ENCODE measurements at regions not wholly inside any gene's neighbourhood (a gene's known extent, or its start where the extent isn't known, plus 50 kb on each side); places are given as distances from the start of the nearest gene placed in this dataset.
"Not testable (repeated sequence)": the region's sequence is repeated elsewhere in the genome, so short reads cannot be mapped to it uniquely, and the experiment has no call there.

GRCh38 chr1:120298487-120298886, 116.3 kb upstream of the NBPF8 start:
- H3K4me1 Mint-ChIP-seq (ENCODE audit: low read depth); CTCF ChIA-PET; H3K9me3 Mint-ChIP-seq; DNase-seq; H3K27me3 Mint-ChIP-seq (ENCODE audit: low read depth); H3K27ac Mint-ChIP-seq; intact Hi-C loops (cut with micrococcal nuclease); H3K4me3 Mint-ChIP-seq; H3K36me3 Mint-ChIP-seq (ENCODE audit: low read depth): not testable (repeated sequence)

- H3K36me3 Mint-ChIP-seq (ENCODE audit: low read depth); H3K4me3 Mint-ChIP-seq; DNase-seq; H3K27me3 Mint-ChIP-seq (ENCODE audit: low read depth); intact Hi-C loops (cut with micrococcal nuclease); CTCF ChIA-PET; H3K27ac Mint-ChIP-seq; H3K4me1 Mint-ChIP-seq (ENCODE audit: low read depth); H3K9me3 Mint-ChIP-seq: not testable (repeated sequence)
Observed at GRCh38 chr1:120297345-120297953, 117.4 kb upstream of the NBPF8 start.

- H3K4me1 Mint-ChIP-seq (ENCODE audit: low read depth); H3K27ac Mint-ChIP-seq; intact Hi-C loops (cut with micrococcal nuclease); H3K4me3 Mint-ChIP-seq; CTCF ChIA-PET; H3K36me3 Mint-ChIP-seq (ENCODE audit: low read depth); H3K9me3 Mint-ChIP-seq; H3K27me3 Mint-ChIP-seq (ENCODE audit: low read depth); DNase-seq: not testable (repeated sequence)
Observed at GRCh38 chr1:120290105-120290504, 113.8 kb upstream of the SEC22B start.

GRCh38 chr1:120289601-120290074, 113.3 kb upstream of the SEC22B start:
- H3K4me3 Mint-ChIP-seq; intact Hi-C loops (cut with micrococcal nuclease); DNase-seq; H3K27ac Mint-ChIP-seq; H3K9me3 Mint-ChIP-seq; H3K4me1 Mint-ChIP-seq (ENCODE audit: low read depth); H3K27me3 Mint-ChIP-seq (ENCODE audit: low read depth); CTCF ChIA-PET; H3K36me3 Mint-ChIP-seq (ENCODE audit: low read depth): not testable (repeated sequence)

GRCh38 chr1:120288814-120289600, 112.7 kb upstream of the SEC22B start:
- H3K27me3 Mint-ChIP-seq (ENCODE audit: low read depth); H3K4me3 Mint-ChIP-seq; intact Hi-C loops (cut with micrococcal nuclease); H3K36me3 Mint-ChIP-seq (ENCODE audit: low read depth); H3K4me1 Mint-ChIP-seq (ENCODE audit: low read depth); CTCF ChIA-PET; H3K27ac Mint-ChIP-seq; H3K9me3 Mint-ChIP-seq; DNase-seq: not testable (repeated sequence)

GRCh38 chr1:120288167-120288566, 111.8 kb upstream of the SEC22B start:
- H3K4me1 Mint-ChIP-seq (ENCODE audit: low read depth); H3K4me3 Mint-ChIP-seq; intact Hi-C loops (cut with micrococcal nuclease); H3K27me3 Mint-ChIP-seq (ENCODE audit: low read depth); CTCF ChIA-PET; H3K9me3 Mint-ChIP-seq; H3K36me3 Mint-ChIP-seq (ENCODE audit: low read depth); DNase-seq; H3K27ac Mint-ChIP-seq: not testable (repeated sequence)

- DNase-seq; H3K27ac Mint-ChIP-seq; H3K4me1 Mint-ChIP-seq (ENCODE audit: low read depth); H3K9me3 Mint-ChIP-seq; CTCF ChIA-PET; H3K4me3 Mint-ChIP-seq; H3K27me3 Mint-ChIP-seq (ENCODE audit: low read depth); H3K36me3 Mint-ChIP-seq (ENCODE audit: low read depth); intact Hi-C loops (cut with micrococcal nuclease): not testable (repeated sequence)
Observed at GRCh38 chr1:120282744-120283464, 106.6 kb upstream of the SEC22B start.

- H3K27me3 Mint-ChIP-seq (ENCODE audit: low read depth); intact Hi-C loops (cut with micrococcal nuclease); H3K9me3 Mint-ChIP-seq; H3K36me3 Mint-ChIP-seq (ENCODE audit: low read depth); CTCF ChIA-PET; DNase-seq; H3K4me1 Mint-ChIP-seq (ENCODE audit: low read depth); H3K27ac Mint-ChIP-seq; H3K4me3 Mint-ChIP-seq: not testable (repeated sequence)
Observed at GRCh38 chr1:120278259-120278610, 101.9 kb upstream of the SEC22B start.

GRCh38 chr1:120277428-120278258, 101.3 kb upstream of the SEC22B start:
- intact Hi-C loops (cut with micrococcal nuclease); CTCF ChIA-PET; H3K9me3 Mint-ChIP-seq; H3K27ac Mint-ChIP-seq; H3K36me3 Mint-ChIP-seq (ENCODE audit: low read depth); H3K4me3 Mint-ChIP-seq; H3K4me1 Mint-ChIP-seq (ENCODE audit: low read depth); H3K27me3 Mint-ChIP-seq (ENCODE audit: low read depth); DNase-seq: not testable (repeated sequence)

GRCh38 chr1:120276710-120277109, 100.4 kb upstream of the SEC22B start:
- H3K36me3 Mint-ChIP-seq (ENCODE audit: low read depth); H3K4me1 Mint-ChIP-seq (ENCODE audit: low read depth); H3K9me3 Mint-ChIP-seq; H3K27ac Mint-ChIP-seq; H3K27me3 Mint-ChIP-seq (ENCODE audit: low read depth); H3K4me3 Mint-ChIP-seq; intact Hi-C loops (cut with micrococcal nuclease); CTCF ChIA-PET; DNase-seq: not testable (repeated sequence)

- H3K4me1 Mint-ChIP-seq (ENCODE audit: low read depth); H3K27me3 Mint-ChIP-seq (ENCODE audit: low read depth): not testable (repeated sequence)
Observed at GRCh38 chr1:120274438-120274837, 98.1 kb upstream of the SEC22B start.

GRCh38 chr1:120273363-120273762, 97.0 kb upstream of the SEC22B start:
- H3K4me1 Mint-ChIP-seq (ENCODE audit: low read depth); H3K27ac Mint-ChIP-seq; intact Hi-C loops (cut with micrococcal nuclease); H3K9me3 Mint-ChIP-seq; CTCF ChIA-PET; DNase-seq; H3K4me3 Mint-ChIP-seq; H3K36me3 Mint-ChIP-seq (ENCODE audit: low read depth); H3K27me3 Mint-ChIP-seq (ENCODE audit: low read depth): not testable (repeated sequence)

More at GRCh38 chr1:120274438-120274837, 98.1 kb upstream of the SEC22B start:
- CTCF ChIA-PET; DNase-seq; H3K36me3 Mint-ChIP-seq (ENCODE audit: low read depth); H3K4me3 Mint-ChIP-seq; intact Hi-C loops (cut with micrococcal nuclease); H3K27ac Mint-ChIP-seq; H3K9me3 Mint-ChIP-seq: not testable (repeated sequence)
